GM12878 (cell line): ENCODE measurements at regions not wholly inside any gene's neighbourhood (a gene's known extent, or its start where the extent isn't known, plus 50 kb on each side); places are given as distances from the start of the nearest gene placed in this dataset.

ENCODE experiments used
- ATAC-seq: fragments of 200-7000 bp; cut with Tn5 transposase; 3 replicates; pipeline ENCODE4 v1.9.1; 2020; ENCODE audit warnings: mild to moderate bottlenecking, moderate library complexity
- BruUV-seq: library from RNA; stranded (reverse); fragments of 400-500 nt; replicated peaks from 2 replicates; lab custom pipeline; 2021; lab: Mats Ljungman, UMichigan
- CTCF ChIA-PET: fragments of 300-600 bp; sonication (Branson Sonifier 250); formaldehyde crosslinking; extraction: SDS; loops from one replicate; lab custom pipeline; 2021; ENCODE audit warnings: inconsistent platforms; lab: Yijun Ruan, JAX
- POLR2A ChIA-PET: fragments of 350-600 bp; formaldehyde crosslinking; extraction: SDS; loops from one replicate; lab custom pipeline; 2021; ENCODE audit warnings: inconsistent platforms; lab: Charles Lee
- RAD21 ChIA-PET: fragments of 300-600 bp; sonication (Branson Sonifier 250); formaldehyde crosslinking; loops from one replicate; lab custom pipeline; 2023; ENCODE audit warnings: antibody characterized with exemption; ENCODE audit not compliant: unreplicated experiment; lab: Charles Lee
- SMC1A ChIA-PET: fragments of 300-600 bp; sonication (Branson Sonifier 250); formaldehyde crosslinking; loops from one replicate; lab custom pipeline; 2023; ENCODE audit not compliant: unreplicated experiment, uncharacterized antibody; lab: Charles Lee
- DNase-seq: peaks from one replicate; pipeline ENCODE4 v3.0.0-alpha.2; 2011; ENCODE audit warnings: low read depth, low spot score
- FAIRE-seq: peaks from 3 replicates; lab custom pipeline; 2011; peaks lifted over from hg19 to GRCh38; lab: Jason Lieb, UNC
- H2AFZ ChIP-seq: 2 replicates; pipeline ENCODE4 v1.6.0; 2011; ENCODE audit warnings: low read depth, low read length, control low read depth; ENCODE audit not compliant: control insufficient read depth
- H3K27ac ChIP-seq: 2 replicates; pipeline ENCODE4 v1.5.1; 2011; ENCODE audit warnings: control low read depth; ENCODE audit not compliant: control insufficient read depth, insufficient read depth
- H3K27me3 ChIP-seq, 2 experiments: replicated peaks in 1 of 2; 2 replicates each; pipeline versions ENCODE4 v1.6.0 to v1.6.1; 2011; ENCODE audit warnings: low read length in 1 of 2; ENCODE audit not compliant: control insufficient read depth in 2 of 2, insufficient read depth in 2 of 2
- H3K36me3 ChIP-seq, 2 experiments: 2 replicates each; pipeline ENCODE4 v1.5.1; 2011; ENCODE audit warnings: low read length in 1 of 2; ENCODE audit not compliant: control insufficient read depth in 2 of 2, insufficient read depth in 2 of 2
- H3K4me1 ChIP-seq: 2 replicates; pipeline ENCODE4 v1.6.1; 2011; ENCODE audit warnings: mild to moderate bottlenecking, low read length, moderate library complexity, mixed read lengths; ENCODE audit not compliant: control insufficient read depth, insufficient read depth
- H3K4me2 ChIP-seq: 2 replicates; pipeline ENCODE4 v1.6.0; 2011; ENCODE audit warnings: control low read depth; ENCODE audit not compliant: control insufficient read depth, insufficient read depth
- H3K4me3 ChIP-seq: fragments of 200-600 bp; sonication (generic); 2 replicates; pipeline ENCODE4 v1.5.1; 2016
- H3K79me2 ChIP-seq: 2 replicates; pipeline ENCODE4 v1.6.0; 2011; ENCODE audit warnings: low read length; ENCODE audit not compliant: control insufficient read depth, insufficient read depth
- H3K9ac ChIP-seq: 2 replicates; pipeline ENCODE4 v1.8.0; 2011; ENCODE audit warnings: low read length, control low read depth, mixed read lengths; ENCODE audit not compliant: control insufficient read depth, insufficient read depth
- H3K9me3 ChIP-seq: replicated peaks from 3 replicates; pipeline ENCODE4 v1.5.1; 2011; ENCODE audit warnings: mild to moderate bottlenecking, low read length; ENCODE audit not compliant: control insufficient read depth, insufficient read depth
- H4K20me1 ChIP-seq: 2 replicates; pipeline ENCODE4 v1.6.0; 2011; ENCODE audit not compliant: control insufficient read depth, insufficient read depth
- CTCF ChIP-seq, 3 experiments: IDR thresholded peaks in 2 of 3; conservative IDR thresholded peaks in 1 of 3; 2 replicates each; pipeline ENCODE4 v1.5.1; 2011; ENCODE audit warnings: low read depth in 3 of 3, low read length in 3 of 3, mild to moderate bottlenecking in 3 of 3, control low read depth in 2 of 3, moderate library complexity in 2 of 3, inconsistent platforms in 1 of 3, mixed read lengths in 1 of 3; ENCODE audit not compliant: control insufficient read depth in 2 of 3, insufficient read depth in 1 of 3; ENCODE audit errors: extremely low read depth in 1 of 3
- EP300 ChIP-seq, 2 experiments: fragments of 150-350 bp in 1 of 2; IDR thresholded peaks; 2 replicates each; pipeline ENCODE4 v1.6.1; 2011 to 2012; ENCODE audit warnings: low read depth in 2 of 2, low read length in 2 of 2, borderline replicate concordance in 1 of 2, improper control_type of control experiment in 1 of 2, inconsistent platforms in 1 of 2; ENCODE audit not compliant: control insufficient read depth in 1 of 2
- POU2F2 ChIP-seq: IDR thresholded peaks from 3 replicates; pipeline ENCODE4 v1.6.1; 2011; ENCODE audit warnings: low read depth, mild to moderate bottlenecking, low read length, borderline replicate concordance
- RBBP5 ChIP-seq: fragments of 200-600 bp; sonication (generic); conservative IDR thresholded peaks from 2 replicates; pipeline ENCODE4 v1.6.1; 2016
- RELA ChIP-seq: fragments of 450-650 bp; IDR thresholded peaks from 2 replicates; pipeline ENCODE4 v1.8.0; 2014; ENCODE audit warnings: borderline replicate concordance; ENCODE audit not compliant: partially characterized antibody
- ZBTB11 ChIP-seq: fragments of 450-650 bp; formaldehyde crosslinking; IDR thresholded peaks from 2 replicates; pipeline ENCODE4 v1.5.0; 2022; ENCODE audit warnings: mild to moderate bottlenecking, missing genetic modification characterization
- ZNF217 ChIP-seq: fragments of 450-650 bp; IDR thresholded peaks from 2 replicates; pipeline ENCODE4 v1.6.1; 2017; ENCODE audit warnings: antibody characterized with exemption, mild to moderate bottlenecking
- ZNF274 ChIP-seq: IDR thresholded peaks from one replicate; pipeline ENCODE4 v1.8.0; 2011; ENCODE audit not compliant: insufficient read length, insufficient read depth
- WGBS: methylation state at CpG from one replicate; pipeline ENCODE4 v1.1.6; 2016; ENCODE audit warnings: low lambda C conversion rate; ENCODE audit not compliant: insufficient replicate concordance, insufficient coverage; ENCODE audit errors: missing lambda C conversion rate; 5-methylcytosine and 5-hydroxymethylcytosine counted together
- in situ Hi-C: fragments of 300-500 bp; cut with MboI; formaldehyde crosslinking; loops from 9 replicates; pipeline ENCODE4 v1.14.3; 2018; ENCODE audit warnings: mixed read lengths
- intact Hi-C: fragments of 100-400 bp; cut with micrococcal nuclease; formaldehyde crosslinking; loops from one replicate; pipeline ENCODE4 v1.14.2; 2022; ENCODE audit not compliant: unreplicated experiment
- TF ChIP-seq, protein P1 (sequence below): fragments of 450-650 bp; IDR thresholded peaks from 2 replicates; pipeline ENCODE4 v1.6.1; 2017; ENCODE audit warnings: mild to moderate bottlenecking, moderate library complexity
- TF ChIP-seq, protein P2 (sequence below): IDR thresholded peaks from 2 replicates; pipeline ENCODE4 v1.6.1; 2012; ENCODE audit warnings: mild to moderate bottlenecking, low read depth, low read length

DNA sequence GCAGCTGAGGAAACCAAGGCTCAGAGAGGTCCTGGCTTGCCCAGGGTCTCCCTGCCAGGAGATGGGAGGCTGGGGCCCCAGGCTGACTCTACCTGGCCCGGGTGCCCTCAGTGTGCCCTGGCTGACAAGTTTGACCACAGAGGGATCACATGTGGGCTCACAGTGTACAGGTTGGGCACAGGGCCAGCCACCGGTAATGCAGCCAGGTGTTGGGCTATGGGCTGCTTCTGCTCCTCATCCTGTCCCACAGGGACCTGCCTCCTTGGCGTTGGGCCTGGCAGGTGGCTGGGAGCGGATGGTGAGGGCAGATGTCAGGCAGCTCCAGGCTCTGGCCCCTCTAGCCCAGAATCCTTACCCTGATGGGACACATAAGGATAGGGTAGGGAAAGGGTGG, 250.5 kb downstream of the LOXHD1 start:
- peaks cover 5% of the 10 kb centered on the region for H3K4me1 ChIP-seq
- SMC1A ChIA-PET: no interaction called here
- no peaks in the 10 kb centered on the region for H3K27me3 ChIP-seq
- CTCF ChIA-PET: no interaction called here
- no peaks in the 10 kb centered on the region for H4K20me1 ChIP-seq
- no peak overlapping the region for H3K4me3 ChIP-seq
- H2AFZ ChIP-seq: no peak overlapping the region
- no TSS peak for BruUV-seq
- no peaks in the 10 kb centered on the region for H3K36me3 ChIP-seq
- H3K9ac ChIP-seq: no peak overlapping the region
- H3K4me2 ChIP-seq: no peak overlapping the region
- no peaks in the 10 kb centered on the region for H3K79me2 ChIP-seq
- no peak for FAIRE-seq
- WGBS: 44% methylated on average over 4 of the region's 4 CpGs
- in situ Hi-C loops: no loop called here
- no peak overlapping the region for H3K27ac ChIP-seq
- no peak for ATAC-seq
- RAD21 ChIA-PET: no interaction called here
- intact Hi-C loops: no loop called here
- POLR2A ChIA-PET: no interaction called here
- no peaks in the 10 kb centered on the region for H3K9me3 ChIP-seq
- DNase-seq: no peak
- TF ChIP-seq RELA: no peak
- TF ChIP-seq ZNF274: no peak
- TF ChIP-seq ZBTB11 (CRISPR knock-in tag): no peak
- TF ChIP-seq, protein P1, sequence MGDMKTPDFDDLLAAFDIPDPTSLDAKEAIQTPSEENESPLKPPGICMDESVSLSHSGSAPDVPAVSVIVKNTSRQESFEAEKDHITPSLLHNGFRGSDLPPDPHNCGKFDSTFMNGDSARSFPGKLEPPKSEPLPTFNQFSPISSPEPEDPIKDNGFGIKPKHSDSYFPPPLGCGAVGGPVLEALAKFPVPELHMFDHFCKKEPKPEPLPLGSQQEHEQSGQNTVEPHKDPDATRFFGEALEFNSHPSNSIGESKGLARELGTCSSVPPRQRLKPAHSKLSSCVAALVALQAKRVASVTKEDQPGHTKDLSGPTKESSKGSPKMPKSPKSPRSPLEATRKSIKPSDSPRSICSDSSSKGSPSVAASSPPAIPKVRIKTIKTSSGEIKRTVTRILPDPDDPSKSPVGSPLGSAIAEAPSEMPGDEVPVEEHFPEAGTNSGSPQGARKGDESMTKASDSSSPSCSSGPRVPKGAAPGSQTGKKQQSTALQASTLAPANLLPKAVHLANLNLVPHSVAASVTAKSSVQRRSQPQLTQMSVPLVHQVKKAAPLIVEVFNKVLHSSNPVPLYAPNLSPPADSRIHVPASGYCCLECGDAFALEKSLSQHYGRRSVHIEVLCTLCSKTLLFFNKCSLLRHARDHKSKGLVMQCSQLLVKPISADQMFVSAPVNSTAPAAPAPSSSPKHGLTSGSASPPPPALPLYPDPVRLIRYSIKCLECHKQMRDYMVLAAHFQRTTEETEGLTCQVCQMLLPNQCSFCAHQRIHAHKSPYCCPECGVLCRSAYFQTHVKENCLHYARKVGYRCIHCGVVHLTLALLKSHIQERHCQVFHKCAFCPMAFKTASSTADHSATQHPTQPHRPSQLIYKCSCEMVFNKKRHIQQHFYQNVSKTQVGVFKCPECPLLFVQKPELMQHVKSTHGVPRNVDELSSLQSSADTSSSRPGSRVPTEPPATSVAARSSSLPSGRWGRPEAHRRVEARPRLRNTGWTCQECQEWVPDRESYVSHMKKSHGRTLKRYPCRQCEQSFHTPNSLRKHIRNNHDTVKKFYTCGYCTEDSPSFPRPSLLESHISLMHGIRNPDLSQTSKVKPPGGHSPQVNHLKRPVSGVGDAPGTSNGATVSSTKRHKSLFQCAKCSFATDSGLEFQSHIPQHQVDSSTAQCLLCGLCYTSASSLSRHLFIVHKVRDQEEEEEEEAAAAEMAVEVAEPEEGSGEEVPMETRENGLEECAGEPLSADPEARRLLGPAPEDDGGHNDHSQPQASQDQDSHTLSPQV: no peak
- TF ChIP-seq EP300 (IDR thresholded peaks at IDR 0.05; ENCODE audit: borderline replicate concordance in 1 of 2, control insufficient read depth in 1 of 2, low read depth in 2 of 2, low read length in 2 of 2): no peak
- no peak for TF ChIP-seq ZNF217
- TF ChIP-seq, protein P2, sequence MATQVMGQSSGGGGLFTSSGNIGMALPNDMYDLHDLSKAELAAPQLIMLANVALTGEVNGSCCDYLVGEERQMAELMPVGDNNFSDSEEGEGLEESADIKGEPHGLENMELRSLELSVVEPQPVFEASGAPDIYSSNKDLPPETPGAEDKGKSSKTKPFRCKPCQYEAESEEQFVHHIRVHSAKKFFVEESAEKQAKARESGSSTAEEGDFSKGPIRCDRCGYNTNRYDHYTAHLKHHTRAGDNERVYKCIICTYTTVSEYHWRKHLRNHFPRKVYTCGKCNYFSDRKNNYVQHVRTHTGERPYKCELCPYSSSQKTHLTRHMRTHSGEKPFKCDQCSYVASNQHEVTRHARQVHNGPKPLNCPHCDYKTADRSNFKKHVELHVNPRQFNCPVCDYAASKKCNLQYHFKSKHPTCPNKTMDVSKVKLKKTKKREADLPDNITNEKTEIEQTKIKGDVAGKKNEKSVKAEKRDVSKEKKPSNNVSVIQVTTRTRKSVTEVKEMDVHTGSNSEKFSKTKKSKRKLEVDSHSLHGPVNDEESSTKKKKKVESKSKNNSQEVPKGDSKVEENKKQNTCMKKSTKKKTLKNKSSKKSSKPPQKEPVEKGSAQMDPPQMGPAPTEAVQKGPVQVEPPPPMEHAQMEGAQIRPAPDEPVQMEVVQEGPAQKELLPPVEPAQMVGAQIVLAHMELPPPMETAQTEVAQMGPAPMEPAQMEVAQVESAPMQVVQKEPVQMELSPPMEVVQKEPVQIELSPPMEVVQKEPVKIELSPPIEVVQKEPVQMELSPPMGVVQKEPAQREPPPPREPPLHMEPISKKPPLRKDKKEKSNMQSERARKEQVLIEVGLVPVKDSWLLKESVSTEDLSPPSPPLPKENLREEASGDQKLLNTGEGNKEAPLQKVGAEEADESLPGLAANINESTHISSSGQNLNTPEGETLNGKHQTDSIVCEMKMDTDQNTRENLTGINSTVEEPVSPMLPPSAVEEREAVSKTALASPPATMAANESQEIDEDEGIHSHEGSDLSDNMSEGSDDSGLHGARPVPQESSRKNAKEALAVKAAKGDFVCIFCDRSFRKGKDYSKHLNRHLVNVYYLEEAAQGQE: no peak
- TF ChIP-seq RBBP5: no peak
- no peak for TF ChIP-seq CTCF (IDR thresholded peaks at IDR 0.05 in 2 of 3, conservative IDR thresholded peaks at IDR 0.05 in 1 of 3; ENCODE audit: control insufficient read depth in 2 of 3, extremely low read depth in 1 of 3, insufficient read depth in 1 of 3, low read depth in 3 of 3, low read length in 3 of 3)
- TF ChIP-seq POU2F2: no peak
